OCI-LY3 (cell line): ENCODE measurements at regions not wholly inside any gene's neighbourhood (a gene's known extent, or its start where the extent isn't known, plus 50 kb on each side); places are given as distances from the start of the nearest gene placed in this dataset.
"Not testable (repeated sequence)": the region's sequence is repeated elsewhere in the genome, so short reads cannot be mapped to it uniquely, and the experiment has no call there.

Source experiments
- H2AFZ ChIP-seq: fragments of 200-600, 300-600 bp; shearing (Covaris generic); 2 replicates; pipeline ENCODE4 v1.6.0; 2014; ENCODE audit warnings: antibody characterized with exemption, low read depth, low read length
- H3K27ac ChIP-seq: fragments of 200-600, 300-600 bp; sonication (generic); 2 replicates; pipeline ENCODE4 v1.5.1; 2014; ENCODE audit warnings: mild to moderate bottlenecking, low read length, moderate library complexity, mixed read lengths
- H3K27me3 ChIP-seq: fragments of 200-600, 300-600 bp; sonication (generic); 2 replicates; pipeline ENCODE4 v1.6.1; 2014; ENCODE audit warnings: low read depth, low read length, mixed read lengths
- H3K36me3 ChIP-seq: fragments of 200-600, 300-600 bp; sonication (generic); replicated peaks from 2 replicates; pipeline ENCODE3; 2014; ENCODE audit warnings: low read depth, low read length, mixed read lengths
- H3K4me1 ChIP-seq: fragments of 300-600, 200-600 bp; sonication (generic); 2 replicates; pipeline ENCODE4 v1.6.1; 2014; ENCODE audit warnings: low read length, mixed read lengths
- H3K4me2 ChIP-seq: fragments of 200-600, 300-600 bp; sonication (generic); 2 replicates; pipeline ENCODE4 v1.6.1; 2014; ENCODE audit warnings: low read length, mixed read lengths
- H3K4me3 ChIP-seq: fragments of 300-600, 200-600 bp; sonication (generic); 2 replicates; pipeline ENCODE4 v1.5.1; 2014; ENCODE audit warnings: antibody characterized with exemption, mild to moderate bottlenecking, low read length, moderate library complexity
- H3K79me2 ChIP-seq: fragments of 300-600, 200-600 bp; shearing (Covaris generic); 2 replicates; pipeline ENCODE4 v1.6.1; 2014; ENCODE audit warnings: mild to moderate bottlenecking, low read length, mixed read lengths
- H3K9ac ChIP-seq: fragments of 300-600, 200-600 bp; shearing (Covaris generic); 2 replicates; pipeline ENCODE4 v1.6.0; 2014; ENCODE audit warnings: mild to moderate bottlenecking, low read length, moderate library complexity
- H3K9me3 ChIP-seq: fragments of 200-600, 300-600 bp; shearing (Covaris generic); 2 replicates; pipeline ENCODE4 v1.6.1; 2014; ENCODE audit warnings: low read length, mixed read lengths; ENCODE audit not compliant: insufficient read depth
- H4K20me1 ChIP-seq: fragments of 200-600, 300-600 bp; sonication (generic); 2 replicates; pipeline ENCODE4 v1.6.1; 2016; ENCODE audit warnings: low read length, mixed read lengths; ENCODE audit not compliant: insufficient read depth
- CTCF ChIP-seq: fragments of 200-600, 300-600 bp; sonication (generic); IDR thresholded peaks from 2 replicates; pipeline ENCODE4 v1.5.1; 2014; ENCODE audit warnings: antibody characterized with exemption, low read length, low read depth

GRCh38 chr11:3583476-3583875 lies 58.3 kb downstream of the ART5 start:
- H3K27ac ChIP-seq, H3K4me1 ChIP-seq, H3K79me2 ChIP-seq, H3K9ac ChIP-seq, H3K4me3 ChIP-seq, H3K4me2 ChIP-seq, H4K20me1 ChIP-seq, H3K27me3 ChIP-seq, H3K36me3 ChIP-seq, H2AFZ ChIP-seq, H3K9me3 ChIP-seq: not testable (repeated sequence)

- H2AFZ ChIP-seq, H3K79me2 ChIP-seq, H3K4me3 ChIP-seq, H3K27ac ChIP-seq, H3K36me3 ChIP-seq, H4K20me1 ChIP-seq, H3K4me1 ChIP-seq, H3K9ac ChIP-seq, H3K27me3 ChIP-seq, H3K9me3 ChIP-seq: not testable (repeated sequence)
- H3K4me2 ChIP-seq, result peak overlapping the region; percentile 44
Observed at GRCh38 chr11:3581389-3581725, 60.4 kb downstream of the ART5 start.

GRCh38 chr11:3580487-3581388 lies 61.1 kb downstream of the ART5 start:
- not testable (repeated sequence) for H3K27ac ChIP-seq, H2AFZ ChIP-seq, H3K4me3 ChIP-seq, H3K27me3 ChIP-seq, H3K9me3 ChIP-seq, H3K4me1 ChIP-seq, H3K79me2 ChIP-seq, H3K36me3 ChIP-seq, H4K20me1 ChIP-seq, H3K9ac ChIP-seq
- peak overlapping the region; percentile 44 for H3K4me2 ChIP-seq
- peak; percentile 41 for TF ChIP-seq CTCF

- not testable (repeated sequence) for H3K27ac ChIP-seq, H3K79me2 ChIP-seq, H3K9me3 ChIP-seq, H3K9ac ChIP-seq, H3K4me3 ChIP-seq, H3K27me3 ChIP-seq, H3K4me1 ChIP-seq, H3K4me2 ChIP-seq, H2AFZ ChIP-seq, H3K36me3 ChIP-seq, H4K20me1 ChIP-seq
Observed at GRCh38 chr11:3579600-3580459, 62.0 kb downstream of the ART5 start.

- not testable (repeated sequence) for H3K4me1 ChIP-seq, H3K4me2 ChIP-seq, H3K9me3 ChIP-seq, H4K20me1 ChIP-seq, H3K36me3 ChIP-seq, H3K27ac ChIP-seq, H3K4me3 ChIP-seq, H2AFZ ChIP-seq, H3K27me3 ChIP-seq, H3K79me2 ChIP-seq, H3K9ac ChIP-seq
Observed at GRCh38 chr11:3576066-3576604, 65.7 kb downstream of the ART5 start.

- not testable (repeated sequence) for H2AFZ ChIP-seq, H3K27ac ChIP-seq, H3K4me3 ChIP-seq, H4K20me1 ChIP-seq, H3K4me1 ChIP-seq, H3K4me2 ChIP-seq, H3K27me3 ChIP-seq, H3K9ac ChIP-seq, H3K36me3 ChIP-seq, H3K79me2 ChIP-seq, H3K9me3 ChIP-seq
Observed at GRCh38 chr11:3572976-3573647, 68.7 kb downstream of the ART5 start.

- not testable (repeated sequence) for H4K20me1 ChIP-seq, H3K27ac ChIP-seq, H3K79me2 ChIP-seq
Observed at GRCh38 chr11:3571752-3572151, 70.0 kb downstream of the ART5 start.

GRCh38 chr11:3565838-3566237 lies 76.0 kb downstream of the ART5 start:
- H3K27me3 ChIP-seq, H3K9ac ChIP-seq, H4K20me1 ChIP-seq, H3K36me3 ChIP-seq, H3K4me1 ChIP-seq, H3K4me2 ChIP-seq, H3K79me2 ChIP-seq, H3K27ac ChIP-seq, H3K9me3 ChIP-seq, H2AFZ ChIP-seq, H3K4me3 ChIP-seq: not testable (repeated sequence)

More at GRCh38 chr11:3571752-3572151, 70.0 kb downstream of the ART5 start:
- H2AFZ ChIP-seq, H3K9ac ChIP-seq, H3K27me3 ChIP-seq, H3K4me2 ChIP-seq, H3K4me3 ChIP-seq, H3K4me1 ChIP-seq, H3K36me3 ChIP-seq, H3K9me3 ChIP-seq: not testable (repeated sequence)
